ENCODE measurements at regions not wholly inside any gene's neighbourhood (a gene's known extent, or its start where the extent isn't known, plus 50 kb on each side); places are given as distances from the start of the nearest gene placed in this dataset.
A peak's percentile ranks its signal among the peaks of the same experiment; 100 is the strongest.

- H3K27ac ChIP-seq = no peak overlapping the region
- intact Hi-C loops (cut with DNase I) = no loop called here
- no peak overlapping the region for H3K4me3 ChIP-seq
- TF ChIP-seq POLR2A (IDR thresholded peaks at IDR 0.05) (no peak), CTCF (IDR thresholded peaks at IDR 0.05) (no peak)
- DNase-seq (no peak), ATAC-seq (no peak)
- no peaks in the 10 kb centered on the region for H3K27me3 ChIP-seq
- peaks cover 0 to 29% (median 9%) of the 10 kb centered on the region in 12 donors for H3K4me1 ChIP-seq
- WGBS, 4 donors = 82 to 90% (median 87%) methylated on average over 9 of the region's 9 CpGs
- H3K9me3 ChIP-seq = no peaks in the 10 kb centered on the region
- no peaks in the 10 kb centered on the region for H3K36me3 ChIP-seq
These were observed 108.9 kb upstream of the GSE1 start for GRCh38 chr16:85504242-85504641.

GRCh38 chr16:85505794-85506634 is 107.1 kb upstream of the GSE1 start:
- H3K9me3 ChIP-seq = no peaks in the 10 kb centered on the region
- no peak overlapping the region for H3K4me3 ChIP-seq
- WGBS, 4 donors = 66 to 74% (median 72%) methylated on average over 19 to 20 of the region's 20 CpGs
- H3K36me3 ChIP-seq = no peaks in the 10 kb centered on the region
- no peaks in the 10 kb centered on the region for H3K27me3 ChIP-seq
- peak in 1 of 5 donors; percentile 46 for DNase-seq
- ATAC-seq = peak; percentile 16 to 78 (median 42)
- intact Hi-C loops (cut with DNase I) = no loop called here
- peak overlapping the region in 2 of 12 donors; percentile 15 to 19 for H3K27ac ChIP-seq
- H3K4me1 ChIP-seq = peaks cover 0 to 29% (median 9%) of the 10 kb centered on the region in 12 donors
- no peak for TF ChIP-seq POLR2A (IDR thresholded peaks at IDR 0.05)
- no peak for TF ChIP-seq CTCF (IDR thresholded peaks at IDR 0.05)

- H3K27me3 ChIP-seq = no peaks in the 10 kb centered on the region
- no peaks in the 10 kb centered on the region for H3K9me3 ChIP-seq
- 94 to 98% (median 96%) methylated on average over 8 of the region's 8 CpGs for WGBS, 4 donors
- peak overlapping the region in 1 of 12 donors; percentile 15 for H3K27ac ChIP-seq
- no peak overlapping the region for H3K4me3 ChIP-seq
- H3K4me1 ChIP-seq = peaks cover 0 to 29% (median 9%) of the 10 kb centered on the region in 12 donors
- no peak for TF ChIP-seq POLR2A (IDR thresholded peaks at IDR 0.05)
- no peak for TF ChIP-seq CTCF (IDR thresholded peaks at IDR 0.05)
- no peak for DNase-seq
- intact Hi-C loops (cut with DNase I) = no loop called here
- H3K36me3 ChIP-seq = no peaks in the 10 kb centered on the region
- no peak for ATAC-seq
These were observed 106.5 kb upstream of the GSE1 start for GRCh38 chr16:85506635-85506911.

- intact Hi-C loops (cut with DNase I) = no loop called here
These were observed 105.8 kb upstream of the GSE1 start for GRCh38 chr16:85507342-85507741.

More at GRCh38 chr16:85507342-85507741, 105.8 kb upstream of the GSE1 start:
- TF ChIP-seq CTCF (IDR thresholded peaks at IDR 0.05) (no peak), POLR2A (IDR thresholded peaks at IDR 0.05) (no peak)
- no peak overlapping the region for H3K4me3 ChIP-seq
- DNase-seq = no peak
- H3K27me3 ChIP-seq = no peaks in the 10 kb centered on the region
- peak overlapping the region in 1 of 12 donors; percentile 23 for H3K27ac ChIP-seq
- H3K4me1 ChIP-seq = peaks cover 0 to 29% (median 9%) of the 10 kb centered on the region in 12 donors
- H3K9me3 ChIP-seq = no peaks in the 10 kb centered on the region
- 57 to 73% (median 61%) methylated on average over 8 of the region's 8 CpGs for WGBS, 4 donors
- ATAC-seq = peak in 3 of 4 donors; percentile 8 to 56 (median 10)
- H3K36me3 ChIP-seq = no peaks in the 10 kb centered on the region

Measured in heart left ventricle (tissue), 16 donors.